BE2C (cell line): ENCODE measurements at regions not wholly inside any gene's neighbourhood (a gene's known extent, or its start where the extent isn't known, plus 50 kb on each side); places are given as distances from the start of the nearest gene placed in this dataset.

Experiments
- DNase-seq: peaks from one replicate; pipeline ENCODE4 v3.0.0-alpha.2; 2020
- H3K27me3 ChIP-seq: fragments of 250-450 bp; sonication (Bioruptor Pico); 2 replicates; pipeline ENCODE4 v1.5.1; 2020; ENCODE audit warnings: mild to moderate bottlenecking
- H3K36me3 ChIP-seq: fragments of 250-450 bp; sonication (Bioruptor Pico); 2 replicates; pipeline ENCODE4 v1.5.1; 2020; ENCODE audit warnings: mild to moderate bottlenecking
- H3K4me1 ChIP-seq: fragments of 250-450 bp; sonication (Bioruptor Pico); 2 replicates; pipeline ENCODE4 v1.5.1; 2020
- H3K4me3 ChIP-seq: 2 replicates; pipeline ENCODE4 v1.5.1; 2011; ENCODE audit warnings: low read depth, low read length
- H3K9me3 ChIP-seq: fragments of 250-450 bp; sonication (Bioruptor Pico); 2 replicates; pipeline ENCODE4 v1.5.1; 2020
- CTCF ChIP-seq: IDR thresholded peaks from 2 replicates; pipeline ENCODE4 v1.5.1; 2012; ENCODE audit warnings: mild to moderate bottlenecking, low read depth, low read length

GRCh38 chr2:234139755-234140154 is 89.3 kb downstream of the SPP2 start:
- DNase-seq = no peak
- Histone ChIP-seq H3K36me3 (no peaks in the 10 kb centered on the region), H3K4me1 (peaks cover 6% of the 10 kb centered on the region), H3K4me3 (no peak overlapping the region), H3K9me3 (no peaks in the 10 kb centered on the region), H3K27me3 (no peaks in the 10 kb centered on the region)
- no peak for TF ChIP-seq CTCF

- H3K4me1 ChIP-seq = peaks cover 6% of the 10 kb centered on the region
- DNase-seq = no peak
- TF ChIP-seq CTCF = no peak
- no peak overlapping the region for H3K4me3 ChIP-seq
- no peaks in the 10 kb centered on the region for H3K9me3 ChIP-seq
- no peaks in the 10 kb centered on the region for H3K36me3 ChIP-seq
- H3K27me3 ChIP-seq = no peaks in the 10 kb centered on the region
Measured at GRCh38 chr2:234138836-234139235, 88.3 kb downstream of the SPP2 start.

- H3K9me3 ChIP-seq = no peaks in the 10 kb centered on the region
- H3K27me3 ChIP-seq = no peaks in the 10 kb centered on the region
- no peak overlapping the region for H3K4me3 ChIP-seq
- H3K4me1 ChIP-seq = peaks cover 6% of the 10 kb centered on the region
- no peak for TF ChIP-seq CTCF
- no peaks in the 10 kb centered on the region for H3K36me3 ChIP-seq
- no peak for DNase-seq
Measured at GRCh38 chr2:234137400-234138014, 87.0 kb downstream of the SPP2 start.

- Histone ChIP-seq H3K4me1 (peaks cover 6% of the 10 kb centered on the region), H3K4me3 (no peak overlapping the region), H3K36me3 (no peaks in the 10 kb centered on the region), H3K27me3 (no peaks in the 10 kb centered on the region), H3K9me3 (no peaks in the 10 kb centered on the region)
- no peak for DNase-seq
- TF ChIP-seq CTCF = no peak
Measured at GRCh38 chr2:234136461-234136860, 86.0 kb downstream of the SPP2 start.

GRCh38 chr2:234135750-234136221 is 85.3 kb downstream of the SPP2 start:
- peak; percentile 82 for DNase-seq
- peaks cover 6% of the 10 kb centered on the region for H3K4me1 ChIP-seq

More at GRCh38 chr2:234135750-234136221, 85.3 kb downstream of the SPP2 start:
- Histone ChIP-seq H3K27me3 (no peaks in the 10 kb centered on the region), H3K36me3 (no peaks in the 10 kb centered on the region), H3K4me3 (no peak overlapping the region), H3K9me3 (no peaks in the 10 kb centered on the region)
- TF ChIP-seq CTCF = peak; percentile 91
